Fibroblast of villous mesenchyme (primary cell): ENCODE measurements at regions not wholly inside any gene's neighbourhood (a gene's known extent, or its start where the extent isn't known, plus 50 kb on each side); places are given as distances from the start of the nearest gene placed in this dataset.

Experiments
- DNase-seq: peaks from one replicate; pipeline ENCODE4 v3.0.0-alpha.2; 2010; ENCODE audit warnings: low read depth
- H3K4me3 ChIP-seq: 2 replicates; pipeline ENCODE4 v1.5.1; 2011; ENCODE audit warnings: low read depth, mild to moderate bottlenecking, low read length
- CTCF ChIP-seq: IDR thresholded peaks from 2 replicates; pipeline ENCODE4 v1.5.1; 2012; ENCODE audit warnings: low read depth, mild to moderate bottlenecking, low read length; ENCODE audit not compliant: insufficient read depth

- peak; percentile 53 for DNase-seq
- no peak overlapping the region for H3K4me3 ChIP-seq
These were observed 116.0 kb upstream of the NCOR2 start for GRCh38 chr12:124683152-124684124.

GRCh38 chr12:124682425-124683151 is 115.2 kb upstream of the NCOR2 start:
- TF ChIP-seq CTCF, result no peak
- no peak overlapping the region for H3K4me3 ChIP-seq
- no peak for DNase-seq

More at GRCh38 chr12:124683152-124684124, 116.0 kb upstream of the NCOR2 start:
- no peak for TF ChIP-seq CTCF

GRCh38 chr12:124681779-124682391 is 114.5 kb upstream of the NCOR2 start:
- TF ChIP-seq CTCF, result no peak
- peak; percentile 81 for DNase-seq
- H3K4me3 ChIP-seq, result no peak overlapping the region

GRCh38 chr12:124680863-124681778 is 113.7 kb upstream of the NCOR2 start:
- H3K4me3 ChIP-seq, result no peak overlapping the region
- DNase-seq, result peak; percentile 82
- peak; percentile 38 for TF ChIP-seq CTCF

- no peak for TF ChIP-seq CTCF
- peak; percentile 45 for DNase-seq
These were observed 112.3 kb upstream of the NCOR2 start for GRCh38 chr12:124679533-124680371.

More at GRCh38 chr12:124679533-124680371, 112.3 kb upstream of the NCOR2 start:
- H3K4me3 ChIP-seq, result no peak overlapping the region
